WTC11 (cell line): ENCODE measurements at regions not wholly inside any gene's neighbourhood (a gene's known extent, or its start where the extent isn't known, plus 50 kb on each side); places are given as distances from the start of the nearest gene placed in this dataset.

ENCODE experiments used
- ATAC-seq: fragments of 200-7000 bp; cut with Tn5 transposase; 2 replicates; pipeline ENCODE4 v1.10.0; 2021; ENCODE audit warnings: mild to moderate bottlenecking, moderate library complexity
- CTCF ChIA-PET: fragments of 300-600 bp; sonication (Branson Sonifier 250); formaldehyde crosslinking; loops from one replicate; lab custom pipeline; 2021; ENCODE audit warnings: antibody characterized with exemption; lab: Charles Lee
- POLR2A ChIA-PET: fragments of 350-600 bp; sonication (Branson Sonifier 250); formaldehyde crosslinking; loops from one replicate; lab custom pipeline; 2021; ENCODE audit warnings: antibody characterized with exemption; lab: Charles Lee
- DNase-seq: peaks from one replicate; pipeline ENCODE4 v3.0.0; 2021; ENCODE audit warnings: low spot score
- H3K27ac Mint-ChIP-seq: 2 replicates; pipeline ENCODE4 v1.8.0; 2021; ENCODE audit warnings: mixed read lengths
- H3K27me3 Mint-ChIP-seq: 2 replicates; pipeline ENCODE4 v1.8.0; 2021; ENCODE audit warnings: low read depth, mild to moderate bottlenecking, moderate library complexity, mixed read lengths
- H3K36me3 Mint-ChIP-seq: 2 replicates; pipeline ENCODE4 v1.8.0; 2021; ENCODE audit warnings: mixed read lengths
- H3K4me1 Mint-ChIP-seq: 2 replicates; pipeline ENCODE4 v1.8.0; 2022; ENCODE audit warnings: mixed read lengths
- H3K4me3 Mint-ChIP-seq: 2 replicates; pipeline ENCODE4 v1.8.0; 2021; ENCODE audit warnings: mild to moderate bottlenecking, moderate library complexity, mixed read lengths
- H3K9me3 Mint-ChIP-seq: 2 replicates; pipeline ENCODE4 v1.8.0; 2021; ENCODE audit warnings: mixed read lengths
- ATF3 ChIP-seq: sonication (generic); formaldehyde crosslinking; conservative IDR thresholded peaks from 2 replicates; pipeline ENCODE4 v1.8.1; 2022; ENCODE audit warnings: mild to moderate bottlenecking, missing genetic modification reagents
- CDX4 ChIP-seq: fragments of 250-450 bp; sonication (Bioruptor Pico); IDR thresholded peaks from 2 replicates; pipeline ENCODE4 v1.9.0; 2021; ENCODE audit warnings: moderate library complexity, mild to moderate bottlenecking, inconsistent platforms, borderline replicate concordance
- E2F1 ChIP-seq: sonication (generic); formaldehyde crosslinking; IDR thresholded peaks from 2 replicates; pipeline ENCODE4 v1.8.0; 2022; ENCODE audit warnings: mild to moderate bottlenecking, missing genetic modification reagents
- E2F5 ChIP-seq: sonication (generic); formaldehyde crosslinking; IDR thresholded peaks from 2 replicates; pipeline ENCODE4 v1.8.1; 2022; ENCODE audit warnings: mild to moderate bottlenecking, moderate library complexity, missing genetic modification reagents
- FOXJ3 ChIP-seq: sonication (generic); formaldehyde crosslinking; IDR thresholded peaks from 2 replicates; pipeline ENCODE4 v1.9.0; 2021; ENCODE audit warnings: missing genetic modification reagents, mild to moderate bottlenecking, borderline replicate concordance
- FOXP4 ChIP-seq: sonication (generic); formaldehyde crosslinking; IDR thresholded peaks from 2 replicates; pipeline ENCODE4 v1.8.0; 2022; ENCODE audit warnings: mild to moderate bottlenecking, missing genetic modification reagents
- HMGA2 ChIP-seq: fragments of 250-450 bp; sonication (Bioruptor Pico); IDR thresholded peaks from 2 replicates; pipeline ENCODE4 v1.4.0; 2021; ENCODE audit warnings: mild to moderate bottlenecking, moderate library complexity
- HMGXB4 ChIP-seq: sonication (generic); formaldehyde crosslinking; IDR thresholded peaks from 2 replicates; pipeline ENCODE4 v1.8.1; 2023; ENCODE audit warnings: mild to moderate bottlenecking, moderate library complexity, missing genetic modification reagents
- JUN ChIP-seq: sonication (generic); formaldehyde crosslinking; IDR thresholded peaks from 2 replicates; pipeline ENCODE4 v1.8.0; 2023; ENCODE audit warnings: mild to moderate bottlenecking, missing genetic modification reagents
- MAX ChIP-seq: sonication (generic); formaldehyde crosslinking; IDR thresholded peaks from 2 replicates; pipeline ENCODE4 v1.8.0; 2022; ENCODE audit warnings: mild to moderate bottlenecking, missing genetic modification reagents
- MLX ChIP-seq: sonication (generic); formaldehyde crosslinking; IDR thresholded peaks from 2 replicates; pipeline ENCODE4 v1.8.1; 2023; ENCODE audit warnings: mild to moderate bottlenecking, missing genetic modification reagents, moderate library complexity
- NR2C2 ChIP-seq: sonication (generic); formaldehyde crosslinking; IDR thresholded peaks from 2 replicates; pipeline ENCODE4 v1.8.0; 2022; ENCODE audit warnings: mild to moderate bottlenecking, missing genetic modification reagents
- OVOL2 ChIP-seq: fragments of 250-450 bp; sonication (Bioruptor Pico); IDR thresholded peaks from 2 replicates; pipeline ENCODE4 v1.9.0; 2021; ENCODE audit warnings: mild to moderate bottlenecking, borderline replicate concordance
- PRDM15 ChIP-seq: sonication (generic); formaldehyde crosslinking; IDR thresholded peaks from 2 replicates; pipeline ENCODE4 v1.8.0; 2022; ENCODE audit warnings: missing genetic modification reagents
- SMAD3 ChIP-seq: sonication (generic); formaldehyde crosslinking; IDR thresholded peaks from 2 replicates; pipeline ENCODE4 v1.8.0; 2022; ENCODE audit warnings: missing genetic modification reagents, mild to moderate bottlenecking, borderline replicate concordance
- SMAD4 ChIP-seq: sonication (generic); formaldehyde crosslinking; IDR thresholded peaks from 2 replicates; pipeline ENCODE4 v1.8.0; 2022; ENCODE audit warnings: mild to moderate bottlenecking, missing genetic modification reagents
- TCF7 ChIP-seq: sonication (generic); formaldehyde crosslinking; IDR thresholded peaks from 2 replicates; pipeline ENCODE4 v1.8.0; 2022; ENCODE audit warnings: mild to moderate bottlenecking, low read depth, missing genetic modification reagents, moderate library complexity
- ZNF138 ChIP-seq: sonication (generic); formaldehyde crosslinking; conservative IDR thresholded peaks from 2 replicates; pipeline ENCODE4 v1.8.1; 2022; ENCODE audit warnings: mild to moderate bottlenecking, moderate library complexity, missing genetic modification reagents
- ZNF416 ChIP-seq: fragments of 250-450 bp; sonication (Bioruptor Pico); IDR thresholded peaks from 2 replicates; pipeline ENCODE4 v1.9.0; 2021; ENCODE audit warnings: mild to moderate bottlenecking, inconsistent platforms
- ZNF512 ChIP-seq: sonication (generic); formaldehyde crosslinking; IDR thresholded peaks from 2 replicates; pipeline ENCODE4 v1.8.1; 2022; ENCODE audit warnings: missing genetic modification reagents, borderline replicate concordance
- ZSCAN18 ChIP-seq: fragments of 250-450 bp; sonication (Bioruptor Pico); IDR thresholded peaks from 2 replicates; pipeline ENCODE4 v2.1.2; 2022; ENCODE audit warnings: mild to moderate bottlenecking, moderate library complexity

GRCh38 chr3:159816512-159816911, 172.1 kb upstream of the IL12A start (continued):
- no peak for TF ChIP-seq PRDM15 (CRISPR knock-in tag)

GRCh38 chr3:159817126-159817525, 171.5 kb upstream of the IL12A start:
- ChIA-PET POLR2A (no interaction called here), CTCF (interaction anchor here (1.1 to 3.2 kb wide), 7 partner anchors 9 to 551 kb away, joined by 3 to 39 read pairs (median 8); no protein-coding TSS in a partner anchor)
- Mint-ChIP-seq H3K36me3 (no peaks in the 10 kb centered on the region), H3K4me1 (peaks cover 28% of the 10 kb centered on the region), H3K4me3 (no peak overlapping the region), H3K27ac (no peak overlapping the region), H3K27me3 (no peaks in the 10 kb centered on the region), H3K9me3 (no peaks in the 10 kb centered on the region)
- TF ChIP-seq E2F1 (CRISPR knock-in tag) = no peak
- TF ChIP-seq HMGA2 (CRISPR knock-in tag) = no peak
- no peak for TF ChIP-seq OVOL2 (CRISPR knock-in tag)
- TF ChIP-seq MAX = no peak
- TF ChIP-seq E2F5 (CRISPR knock-in tag) = no peak
- TF ChIP-seq SMAD4 = no peak
- TF ChIP-seq ZNF512 (CRISPR knock-in tag) = no peak
- no peak for TF ChIP-seq ZNF138 (CRISPR knock-in tag)
- TF ChIP-seq JUN (CRISPR knock-in tag) = no peak
- no peak for TF ChIP-seq ZSCAN18 (CRISPR knock-in tag)
- no peak for TF ChIP-seq MLX (CRISPR knock-in tag)
- no peak for TF ChIP-seq TCF7 (CRISPR knock-in tag)
- no peak for TF ChIP-seq SMAD3
- TF ChIP-seq HMGXB4 (CRISPR knock-in tag) = no peak
- TF ChIP-seq ATF3 (CRISPR knock-in tag) = no peak
- TF ChIP-seq ZNF416 (CRISPR knock-in tag) = no peak
- no peak for TF ChIP-seq CDX4
- no peak for TF ChIP-seq FOXP4
- TF ChIP-seq NR2C2 (CRISPR knock-in tag) = no peak
- no peak for TF ChIP-seq FOXJ3 (CRISPR knock-in tag)
- DNase-seq = no peak
- no peak for ATAC-seq
